ENCODE measurements at regions not wholly inside any gene's neighbourhood (a gene's known extent, or its start where the extent isn't known, plus 50 kb on each side); places are given as distances from the start of the nearest gene placed in this dataset.

GRCh38 chr7:67547183-67547907 lies 550.7 kb downstream of the TYW1 start:
- H2BK15ac ChIP-seq (ENCODE audit: low read depth, low read length): no peak overlapping the region
- ChIA-PET CTCF (no interaction called here), POLR2A (ENCODE audit: unreplicated experiment) (no interaction called here)
- H3K14ac ChIP-seq (replicated peaks; ENCODE audit: low read depth, low read length): no peak overlapping the region
- no TSS peak for BruUV-seq (replicated peaks)
- H2BK5ac ChIP-seq (ENCODE audit: low read depth, low read length, poor library complexity, severe bottlenecking): no peak overlapping the region
- ATAC-seq (ENCODE audit: low read depth): no peak
- no peak overlapping the region for H3K4me2 ChIP-seq (ENCODE audit: low read depth, low read length)
- in situ Hi-C loops (cut with MboI; ENCODE audit: low sequenced_read_pairs) (no loop called here), intact Hi-C loops (cut with micrococcal nuclease) (no loop called here), dilution Hi-C loops (cut with HindIII; ENCODE audit: low sequenced_read_pairs, unreplicated experiment) (no loop called here)
- no peak overlapping the region for H2AK9ac ChIP-seq (replicated peaks; ENCODE audit: low read depth, low read length, poor library complexity)
- H3K9me3 ChIP-seq (ENCODE audit: control insufficient read depth, insufficient read depth, low read length): peaks cover 16% of the 10 kb centered on the region
- no peak for TF ChIP-seq MAZ (IDR thresholded peaks at IDR 0.05; ENCODE audit: borderline replicate concordance, low read depth, low read length)
- peak; percentile 40; the same call in 1 of the 2 replicates for TF ChIP-seq CEBPB (IDR thresholded peaks at IDR 0.05; ENCODE audit: low read depth, low read length)
- no peak overlapping the region for H3K4ac ChIP-seq (ENCODE audit: low read depth, low read length)
- no peaks in the 10 kb centered on the region for H4K20me1 ChIP-seq (ENCODE audit: insufficient read depth, low read length)
- no peaks in the 10 kb centered on the region for H3K27me3 ChIP-seq (ENCODE audit: control insufficient read depth, insufficient read depth, low read length)
- H2BK20ac ChIP-seq (ENCODE audit: low read depth, low read length): no peak overlapping the region
- H3K4me3 ChIP-seq (ENCODE audit: insufficient read depth, low read depth, low read length): no peak overlapping the region
- H3K23ac ChIP-seq (ENCODE audit: low read depth, low read length): no peak overlapping the region
- no peaks in the 10 kb centered on the region for H3K79me1 ChIP-seq (ENCODE audit: low read depth in 1 of 2, low read length in 2 of 2)
- H3K56ac ChIP-seq (ENCODE audit: extremely low read depth, insufficient read depth, low read length): no peak overlapping the region
- no peak overlapping the region for H3K9ac ChIP-seq (ENCODE audit: low read depth, low read length)
- no peak overlapping the region for H2AK5ac ChIP-seq (ENCODE audit: low read depth, low read length)
- H4K5ac ChIP-seq (ENCODE audit: low read depth, low read length): no peak overlapping the region
- no peaks in the 10 kb centered on the region for H3K9me1 ChIP-seq (ENCODE audit: insufficient read depth, low read length)
- H2BK120ac ChIP-seq (ENCODE audit: low read depth, low read length): no peak overlapping the region
- no peaks in the 10 kb centered on the region for H3K4me1 ChIP-seq (ENCODE audit: control insufficient read depth, insufficient read depth, low read length)
- no peak overlapping the region for H3K27ac ChIP-seq (ENCODE audit: insufficient read depth, low read length)
- DNase-seq: no peak
- H4K8ac ChIP-seq (ENCODE audit: low read depth in 2 of 2, low read length in 2 of 2): no peak overlapping the region
- WGBS, 2 experiments (ENCODE audit: extremely low coverage in 2 of 2, insufficient read length in 1 of 2): 100% methylated on average over 1 of the region's 7 CpGs; no CpG with 5 or more reads in 1 of the 2 experiments
- no peak overlapping the region for H3K18ac ChIP-seq (ENCODE audit: low read depth, low read length)
- H3K36me3 ChIP-seq (ENCODE audit: control insufficient read depth, insufficient read depth, low read length): no peaks in the 10 kb centered on the region
- H2AFZ ChIP-seq (replicated peaks; ENCODE audit: low read length, poor library complexity): no peak overlapping the region
- no peak overlapping the region for H4K91ac ChIP-seq (ENCODE audit: insufficient read depth, low read depth, low read length)

All from IMR-90 (cell line).